Ascending aorta (tissue), 2 donors: ENCODE measurements at regions not wholly inside any gene's neighbourhood (a gene's known extent, or its start where the extent isn't known, plus 50 kb on each side); places are given as distances from the start of the nearest gene placed in this dataset.
A peak's percentile ranks its signal among the peaks of the same experiment; 100 is the strongest.

Source experiments
- DNase-seq, 2 donors: peaks; one replicate each; pipeline ENCODE4 v3.0.0-alpha.2; 2019; ENCODE audit warnings: low spot score in 2 of 2
- H3K27ac ChIP-seq, 2 donors: fragments of 200-600 bp; sonication (generic); one replicate each; pipeline ENCODE4 v1.5.1; 2016 to 2017; ENCODE audit warnings: mild to moderate bottlenecking in 1 of 2
- H3K27me3 ChIP-seq: fragments of 200-600 bp; sonication (generic); one replicate; pipeline ENCODE4 v1.5.1; 2017
- H3K36me3 ChIP-seq, 2 donors: fragments of 200-600 bp; sonication (generic); one replicate each; pipeline ENCODE4 v1.5.1; 2016
- H3K4me1 ChIP-seq, 2 donors: fragments of 200-600 bp; sonication (generic); one replicate each; pipeline ENCODE4 v1.5.1; 2016 to 2017; ENCODE audit warnings: mild to moderate bottlenecking in 1 of 2
- H3K4me3 ChIP-seq, 2 donors: fragments of 200-600 bp; sonication (generic); one replicate each; pipeline ENCODE4 v1.5.1; 2016 to 2017; ENCODE audit warnings: mild to moderate bottlenecking in 1 of 2
- H3K9me3 ChIP-seq, 2 donors: fragments of 200-600 bp; sonication (generic); one replicate each; pipeline ENCODE4 v1.5.1; 2016
- intact Hi-C: fragments of 100-400 bp; cut with DNase I; formaldehyde crosslinking; loops from one replicate; pipeline ENCODE4 v1.15.1; 2023
- TF ChIP-seq, protein P1 (sequence below), 3 experiments: fragments of 200-600 bp in 2 of 3; fragments of 450-650 bp in 1 of 3; sonication (generic) in 2 of 3; IDR thresholded peaks; one replicate each; pipeline ENCODE4 v1.5.1; 2016 to 2019; ENCODE audit warnings: antibody characterized with exemption in 3 of 3, mild to moderate bottlenecking in 1 of 3, moderate library complexity in 1 of 3

DNA sequence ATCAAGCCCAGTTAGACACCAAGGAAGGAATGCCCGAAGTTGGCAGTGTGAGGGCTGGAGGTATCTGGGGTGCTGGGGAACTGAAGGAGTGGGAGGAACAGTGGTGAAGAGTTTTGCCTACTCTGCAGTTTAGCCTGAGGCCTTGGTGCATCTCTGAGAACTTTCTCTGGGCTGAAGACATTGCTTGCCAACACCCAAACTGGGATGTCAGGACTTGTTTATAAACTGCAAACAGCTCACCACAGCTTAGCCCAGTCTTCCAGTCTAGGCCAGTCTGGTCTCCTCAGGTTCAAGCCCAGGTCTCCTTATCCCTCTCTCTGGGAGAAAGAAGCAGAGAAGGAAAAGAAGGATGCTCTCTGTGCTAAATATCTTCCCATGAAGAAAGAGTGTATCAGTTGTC lies 68.0 kb upstream of the BOC start:
- intact Hi-C loops, result no loop called here
- Histone ChIP-seq H3K4me1 (no peaks in the 10 kb centered on the region), H3K27ac (no peak overlapping the region), H3K9me3 (no peaks in the 10 kb centered on the region), H3K4me3 (no peak overlapping the region), H3K36me3 (no peaks in the 10 kb centered on the region), H3K27me3 (no peaks in the 10 kb centered on the region)
- TF ChIP-seq, protein P1, sequence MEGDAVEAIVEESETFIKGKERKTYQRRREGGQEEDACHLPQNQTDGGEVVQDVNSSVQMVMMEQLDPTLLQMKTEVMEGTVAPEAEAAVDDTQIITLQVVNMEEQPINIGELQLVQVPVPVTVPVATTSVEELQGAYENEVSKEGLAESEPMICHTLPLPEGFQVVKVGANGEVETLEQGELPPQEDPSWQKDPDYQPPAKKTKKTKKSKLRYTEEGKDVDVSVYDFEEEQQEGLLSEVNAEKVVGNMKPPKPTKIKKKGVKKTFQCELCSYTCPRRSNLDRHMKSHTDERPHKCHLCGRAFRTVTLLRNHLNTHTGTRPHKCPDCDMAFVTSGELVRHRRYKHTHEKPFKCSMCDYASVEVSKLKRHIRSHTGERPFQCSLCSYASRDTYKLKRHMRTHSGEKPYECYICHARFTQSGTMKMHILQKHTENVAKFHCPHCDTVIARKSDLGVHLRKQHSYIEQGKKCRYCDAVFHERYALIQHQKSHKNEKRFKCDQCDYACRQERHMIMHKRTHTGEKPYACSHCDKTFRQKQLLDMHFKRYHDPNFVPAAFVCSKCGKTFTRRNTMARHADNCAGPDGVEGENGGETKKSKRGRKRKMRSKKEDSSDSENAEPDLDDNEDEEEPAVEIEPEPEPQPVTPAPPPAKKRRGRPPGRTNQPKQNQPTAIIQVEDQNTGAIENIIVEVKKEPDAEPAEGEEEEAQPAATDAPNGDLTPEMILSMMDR (IDR thresholded peaks at IDR 0.05), result no peak
- DNase-seq, result no peak

DNA sequence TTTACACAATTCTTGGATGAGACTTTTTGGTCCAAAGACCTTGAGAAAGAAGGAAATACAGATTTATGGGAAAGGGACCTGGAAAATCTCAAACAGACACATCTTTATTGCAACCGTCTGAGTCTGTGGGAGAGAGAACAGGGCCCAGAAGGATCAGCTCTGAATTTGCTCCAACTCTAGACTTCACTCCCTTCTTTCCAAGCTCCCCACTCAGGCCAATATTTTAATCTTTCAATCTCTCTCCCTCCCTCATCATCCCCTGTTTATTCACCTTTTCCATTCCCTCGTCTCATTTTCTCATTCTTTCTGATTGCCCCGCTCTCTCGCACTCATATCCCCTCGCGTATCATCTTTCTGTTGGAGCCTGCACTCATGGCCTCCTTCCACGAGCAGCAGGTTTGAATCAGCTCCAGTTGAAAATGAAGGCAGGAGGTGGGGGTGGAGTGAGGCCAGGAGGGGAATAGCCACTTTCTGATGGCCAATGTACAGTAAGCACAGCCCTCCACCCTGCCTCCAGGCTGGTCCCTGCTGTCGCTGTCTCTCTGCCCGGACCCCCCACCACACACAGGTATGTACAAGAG lies 63.6 kb upstream of the BOC start:
- TF ChIP-seq, protein P1 (IDR thresholded peaks at IDR 0.05), result no peak
- no peaks in the 10 kb centered on the region for H3K36me3 ChIP-seq
- H3K4me3 ChIP-seq, result no peak overlapping the region
- no peaks in the 10 kb centered on the region for H3K4me1 ChIP-seq
- no peak overlapping the region for H3K27ac ChIP-seq
- no peaks in the 10 kb centered on the region for H3K27me3 ChIP-seq
- H3K9me3 ChIP-seq, result no peaks in the 10 kb centered on the region
- DNase-seq, result no peak
- intact Hi-C loops, result no loop called here

DNA sequence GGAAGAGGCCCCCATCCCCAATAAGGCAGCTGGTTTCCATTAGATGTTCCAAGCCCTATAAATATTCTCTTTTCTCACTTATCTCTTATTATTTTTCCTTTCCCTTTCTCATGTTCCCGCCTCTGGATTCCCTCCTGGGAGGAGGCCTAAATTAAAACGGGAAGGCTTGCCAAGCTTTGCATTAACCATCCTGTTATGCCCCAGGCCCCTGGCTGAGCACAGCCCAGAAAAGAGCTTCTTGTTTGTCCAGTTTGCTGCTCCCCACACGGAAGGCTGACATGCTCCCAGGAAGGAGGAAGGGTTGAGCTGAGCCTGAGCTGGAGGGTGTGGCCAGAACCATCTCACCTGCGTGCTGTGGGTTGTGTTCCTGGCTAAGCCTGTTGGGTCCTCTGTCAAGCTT lies 63.1 kb upstream of the BOC start:
- no peak overlapping the region for H3K27ac ChIP-seq
- no peak overlapping the region for H3K4me3 ChIP-seq
- TF ChIP-seq, protein P1 (IDR thresholded peaks at IDR 0.05), result no peak
- intact Hi-C loops, result no loop called here
- no peak for DNase-seq
- no peaks in the 10 kb centered on the region for H3K4me1 ChIP-seq
- H3K9me3 ChIP-seq, result no peaks in the 10 kb centered on the region
- no peaks in the 10 kb centered on the region for H3K36me3 ChIP-seq
- no peaks in the 10 kb centered on the region for H3K27me3 ChIP-seq

DNA sequence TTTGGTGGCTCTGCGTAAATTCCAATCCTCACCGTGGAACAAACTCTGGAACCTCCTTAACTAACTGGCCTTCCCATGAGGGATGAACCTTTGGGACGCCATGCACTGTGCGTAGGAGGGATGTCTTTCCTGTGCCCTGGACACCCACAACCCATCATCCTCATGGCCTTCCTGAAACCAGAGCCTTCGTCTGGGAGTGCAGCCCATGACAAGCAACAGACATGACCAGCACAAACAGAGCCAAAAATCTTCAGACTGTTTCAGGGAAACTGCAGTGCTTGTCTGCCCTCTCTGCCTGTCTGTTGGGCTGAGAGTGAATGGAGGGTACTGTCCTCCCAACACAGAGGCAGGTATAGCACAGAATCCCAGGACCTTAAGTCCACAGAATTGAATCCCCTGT lies 61.1 kb upstream of the BOC start:
- intact Hi-C loops, result no loop called here
- TF ChIP-seq, protein P1 (IDR thresholded peaks at IDR 0.05), result no peak
- Histone ChIP-seq H3K4me1 (no peaks in the 10 kb centered on the region), H3K36me3 (no peaks in the 10 kb centered on the region), H3K27me3 (no peaks in the 10 kb centered on the region), H3K9me3 (no peaks in the 10 kb centered on the region), H3K27ac (no peak overlapping the region), H3K4me3 (no peak overlapping the region)
- no peak for DNase-seq

GRCh38 chr3:113151461-113152031 lies 59.8 kb upstream of the BOC start:
- Histone ChIP-seq H3K27me3 (no peaks in the 10 kb centered on the region), H3K27ac (peak overlapping the region in 1 of 2 donors; percentile 5), H3K4me3 (no peak overlapping the region), H3K4me1 (no peaks in the 10 kb centered on the region), H3K36me3 (no peaks in the 10 kb centered on the region), H3K9me3 (no peaks in the 10 kb centered on the region)
- TF ChIP-seq, protein P1 (IDR thresholded peaks at IDR 0.05), result no peak
- intact Hi-C loops, result no loop called here
- no peak for DNase-seq

DNA sequence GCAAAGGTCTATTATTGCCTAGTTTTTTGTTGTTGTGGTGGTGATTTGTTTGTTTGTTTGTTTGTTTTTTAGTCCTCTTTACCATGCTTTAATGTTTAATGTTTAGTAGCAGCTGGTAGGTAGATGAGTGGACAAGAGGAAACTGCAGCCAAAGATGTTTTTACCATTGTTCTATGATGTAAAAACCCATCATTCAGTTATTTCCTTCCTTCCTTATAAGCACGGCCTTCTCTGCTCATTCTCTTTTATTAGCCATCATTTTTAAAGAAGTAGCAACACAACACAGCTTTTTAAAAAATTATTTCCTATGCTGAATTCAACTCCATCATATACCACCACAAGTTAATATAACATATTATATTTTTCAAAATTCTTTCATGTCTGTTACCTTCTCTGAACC lies 58.5 kb upstream of the BOC start:
- intact Hi-C loops, result no loop called here
- Histone ChIP-seq H3K36me3 (no peaks in the 10 kb centered on the region), H3K27me3 (no peaks in the 10 kb centered on the region), H3K4me1 (no peaks in the 10 kb centered on the region), H3K27ac (no peak overlapping the region), H3K4me3 (no peak overlapping the region), H3K9me3 (no peaks in the 10 kb centered on the region)
- DNase-seq, result no peak
- TF ChIP-seq, protein P1 (IDR thresholded peaks at IDR 0.05), result no peak
